8988T (cell line): ENCODE measurements at regions not wholly inside any gene's neighbourhood (a gene's known extent, or its start where the extent isn't known, plus 50 kb on each side); places are given as distances from the start of the nearest gene placed in this dataset.
"Not testable (repeated sequence)": the region's sequence is repeated elsewhere in the genome, so short reads cannot be mapped to it uniquely, and the experiment has no call there.

Experiments used
- DNase-seq: peaks from one replicate; pipeline ENCODE4 v3.0.0; 2011

DNA sequence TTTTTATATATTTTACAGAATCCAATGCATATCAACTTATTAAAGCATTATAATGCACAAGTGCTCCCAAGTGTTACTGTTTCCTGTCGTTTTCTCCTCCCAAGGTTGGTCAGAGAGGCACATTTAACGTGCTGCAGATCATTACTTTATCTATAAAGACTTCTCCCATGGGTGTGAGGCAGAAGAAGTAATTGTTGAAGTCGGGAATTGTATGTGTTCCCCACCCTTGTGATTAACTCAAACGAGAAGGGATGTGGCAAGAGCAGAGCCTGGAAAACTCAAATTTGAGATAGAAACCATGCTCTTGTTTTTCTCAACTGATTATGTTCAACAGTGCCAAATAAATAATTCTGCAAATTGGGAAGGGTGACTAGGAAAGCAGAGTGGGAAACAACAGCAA, 412.5 kb upstream of the ADAMTS5 start:
- DNase-seq = no peak

DNA sequence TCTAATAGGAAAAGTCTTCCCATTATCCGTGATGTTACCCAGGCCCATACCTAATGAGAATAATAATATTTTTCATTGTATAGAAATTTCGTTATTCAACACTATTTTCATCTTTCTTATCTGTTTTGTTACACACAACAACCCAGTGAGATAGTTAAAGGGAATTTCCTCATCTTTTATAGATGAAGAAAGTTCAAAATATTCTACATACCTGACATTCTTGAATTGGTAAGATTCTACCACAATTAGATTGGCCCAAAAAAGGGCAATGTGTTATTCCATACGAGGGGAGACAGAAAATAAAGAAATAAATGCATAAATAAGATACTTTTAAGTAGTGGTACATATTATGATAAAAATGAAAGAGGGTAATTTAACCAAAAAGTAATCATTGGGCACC, 405.5 kb upstream of the ADAMTS5 start:
- DNase-seq = no peak

GRCh38 chr21:27371975-27372331, 405.1 kb upstream of the ADAMTS5 start:
- no peak for DNase-seq

DNA sequence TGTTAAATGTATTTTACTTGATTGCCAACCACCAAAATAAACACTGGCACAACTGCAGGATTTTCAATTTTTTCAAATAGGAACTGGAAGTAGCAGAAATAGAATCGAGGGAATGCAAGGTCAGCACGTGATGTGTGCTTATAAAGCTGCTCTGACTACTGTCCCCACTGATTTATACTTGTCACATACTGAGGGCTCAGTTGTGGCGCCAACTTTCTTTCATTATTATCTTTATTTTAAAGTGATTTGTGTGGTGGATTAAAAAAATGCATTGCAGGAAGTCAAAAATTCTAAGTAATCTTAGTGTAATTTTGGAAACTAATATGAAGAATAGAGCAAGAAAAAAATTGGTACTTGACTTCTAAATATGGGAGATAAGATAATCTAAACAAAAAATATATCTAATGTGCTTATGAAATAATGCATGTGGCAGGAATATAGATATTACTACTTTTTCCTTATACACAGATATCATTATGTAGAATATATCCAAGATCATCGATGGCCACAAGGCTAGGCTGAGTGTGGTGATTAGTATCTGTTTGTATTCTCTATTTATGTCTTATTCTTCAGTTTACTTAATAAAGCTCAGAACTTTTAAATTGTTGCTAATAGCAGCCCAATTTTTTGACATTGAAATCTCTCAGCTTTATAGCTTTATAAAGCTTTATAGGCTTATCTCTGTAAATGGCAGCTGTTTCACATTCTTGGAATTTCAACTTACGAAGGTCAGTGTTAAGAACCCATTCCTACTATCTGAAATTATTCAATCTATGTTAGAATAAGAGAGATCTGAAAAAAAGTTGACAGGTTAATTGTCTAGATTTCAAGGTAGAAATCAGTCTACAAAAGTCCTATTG, 404.5 kb upstream of the ADAMTS5 start:
- no peak for DNase-seq

GRCh38 chr21:27369978-27370571, 403.2 kb upstream of the ADAMTS5 start:
- DNase-seq = no peak

GRCh38 chr21:27369234-27369633, 402.3 kb upstream of the ADAMTS5 start:
- DNase-seq = no peak

GRCh38 chr21:27366646-27367235, 399.9 kb upstream of the ADAMTS5 start:
- no peak for DNase-seq

GRCh38 chr21:27366036-27366435, 399.1 kb upstream of the ADAMTS5 start:
- DNase-seq = no peak

DNA sequence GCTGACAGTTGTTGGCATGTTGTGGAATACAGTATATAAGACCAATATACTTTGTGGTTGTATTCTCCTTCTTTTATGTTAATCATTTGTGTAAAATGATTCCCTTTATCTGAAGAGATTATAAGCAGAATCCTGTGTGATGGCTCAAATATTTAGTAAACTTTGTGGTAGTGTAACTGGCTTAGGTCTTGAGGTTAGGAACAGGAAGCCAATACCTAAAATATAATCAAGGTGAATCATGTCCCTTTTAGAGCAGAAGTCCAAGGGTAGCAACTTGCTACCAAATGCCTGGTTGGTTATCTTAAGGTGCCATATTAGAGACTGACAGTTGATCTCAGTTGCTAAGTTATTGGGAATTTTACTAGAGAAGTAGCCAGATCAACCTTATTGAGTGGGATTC, 398.5 kb upstream of the ADAMTS5 start:
- no peak for DNase-seq

DNA sequence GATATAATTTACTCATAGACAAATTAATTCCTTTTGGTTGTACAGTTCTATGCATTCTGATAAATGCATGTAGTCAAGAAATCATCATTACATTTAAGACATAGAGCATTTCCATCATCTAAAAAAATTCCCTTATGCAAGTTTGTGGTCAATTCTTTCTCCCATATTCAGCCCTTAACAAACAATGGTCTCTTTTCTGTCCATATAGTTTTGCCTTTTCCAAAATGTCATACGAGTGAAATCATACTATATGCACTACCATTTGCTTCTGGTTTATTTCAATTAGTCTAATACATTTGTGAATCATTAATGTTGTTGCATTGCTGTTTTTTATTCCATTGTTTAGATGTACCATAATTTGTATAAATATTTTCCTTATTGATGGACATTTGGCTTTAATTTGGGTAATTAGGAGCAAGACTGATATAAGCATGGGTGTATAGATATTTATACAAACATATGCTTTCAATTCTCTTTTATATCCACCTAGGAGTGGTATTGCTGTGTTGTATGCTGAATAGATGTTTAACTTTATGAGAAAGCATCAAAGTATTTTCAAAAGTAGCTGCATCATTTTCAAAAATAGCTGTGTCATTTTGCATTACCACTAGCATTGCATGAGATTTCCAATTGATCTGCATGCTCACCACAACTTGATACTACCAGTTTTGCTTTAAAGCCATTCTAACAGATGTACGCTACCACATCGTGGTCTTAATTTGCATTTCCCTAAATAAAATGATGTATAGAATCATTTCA, 397.0 kb upstream of the ADAMTS5 start:
- no peak for DNase-seq

DNA sequence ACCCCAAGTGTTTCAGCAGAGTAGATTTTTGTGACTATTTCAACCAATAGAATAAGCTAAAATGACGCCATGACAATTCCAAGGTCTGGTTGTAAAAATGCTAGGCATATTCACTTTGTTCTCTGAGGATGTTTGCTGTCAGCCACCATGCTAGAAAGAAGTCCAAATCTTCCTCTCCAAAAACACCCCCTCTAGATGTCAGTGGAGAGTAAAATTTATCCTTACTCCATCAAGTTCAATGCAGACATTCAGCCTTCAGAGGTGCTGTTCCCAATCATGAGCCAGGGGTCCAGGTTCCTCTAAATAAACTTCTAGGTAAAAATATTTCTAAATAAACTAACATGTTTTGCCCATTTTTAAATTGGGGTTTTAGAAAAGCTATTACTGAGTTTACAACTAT, 395.4 kb upstream of the ADAMTS5 start:
- no peak for DNase-seq

DNA sequence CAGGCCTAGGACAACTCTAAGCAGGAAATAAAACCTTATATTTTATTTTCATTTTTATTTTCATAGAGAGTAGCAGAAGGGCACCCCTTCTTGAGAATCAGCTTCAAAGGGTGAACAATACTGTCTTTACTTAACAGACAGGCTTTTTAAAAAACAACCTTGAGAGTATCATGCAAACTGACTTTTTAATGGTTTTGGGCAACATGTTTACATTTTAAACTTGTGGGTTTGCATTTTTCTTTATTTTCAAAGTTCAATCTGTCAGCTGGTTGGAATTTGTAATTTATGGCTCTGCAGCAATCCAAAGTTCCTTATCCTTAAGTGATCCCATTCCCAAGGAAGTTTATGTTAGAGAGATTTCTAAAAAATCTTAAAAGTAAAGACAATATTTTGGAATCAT, 392.3 kb upstream of the ADAMTS5 start:
- no peak for DNase-seq

DNA sequence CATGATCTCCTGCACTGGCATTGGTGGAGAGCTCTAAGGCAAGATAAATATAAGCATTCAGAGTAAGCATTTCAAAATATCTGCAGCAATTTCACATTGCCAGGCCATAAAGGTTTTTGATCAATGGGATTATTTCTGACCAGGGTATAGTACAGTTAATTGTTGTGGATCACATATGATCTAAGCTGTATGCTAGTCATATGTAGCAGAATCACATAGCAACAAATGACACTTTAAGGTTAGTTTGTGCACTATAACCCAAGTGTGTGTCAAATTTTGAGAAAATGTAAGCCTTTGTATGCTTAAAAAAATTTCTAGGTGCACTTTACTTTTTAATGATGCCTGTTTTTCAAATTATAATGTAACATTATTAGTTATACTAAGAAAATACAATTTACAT, 386.0 kb upstream of the ADAMTS5 start:
- DNase-seq = no peak

DNA sequence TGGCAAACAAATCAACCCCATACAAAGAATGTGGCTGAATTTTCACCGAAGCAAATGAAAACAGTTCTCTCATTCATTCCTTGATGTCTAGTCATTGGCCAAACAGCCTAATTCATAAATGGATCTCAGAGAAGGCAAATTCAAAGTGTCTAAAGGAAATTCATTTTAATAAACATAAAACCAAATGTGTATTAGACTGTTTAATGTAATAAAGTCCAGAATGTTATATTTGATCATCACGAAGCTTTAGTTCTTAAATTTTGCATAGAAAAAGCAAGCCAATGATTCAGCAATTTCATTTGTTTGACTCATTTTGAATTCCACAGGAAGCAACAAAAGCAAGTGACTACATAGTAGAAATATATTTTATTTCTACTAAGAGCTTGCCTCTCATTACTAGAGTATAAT, 379.2 kb upstream of the ADAMTS5 start:
- no peak for DNase-seq

- DNase-seq = no peak
Observed at GRCh38 chr21:27339902-27340301, 373.0 kb upstream of the ADAMTS5 start.

- not testable (repeated sequence) for DNase-seq
Observed at GRCh38 chr21:27338007-27338406, 371.1 kb upstream of the ADAMTS5 start.

DNA sequence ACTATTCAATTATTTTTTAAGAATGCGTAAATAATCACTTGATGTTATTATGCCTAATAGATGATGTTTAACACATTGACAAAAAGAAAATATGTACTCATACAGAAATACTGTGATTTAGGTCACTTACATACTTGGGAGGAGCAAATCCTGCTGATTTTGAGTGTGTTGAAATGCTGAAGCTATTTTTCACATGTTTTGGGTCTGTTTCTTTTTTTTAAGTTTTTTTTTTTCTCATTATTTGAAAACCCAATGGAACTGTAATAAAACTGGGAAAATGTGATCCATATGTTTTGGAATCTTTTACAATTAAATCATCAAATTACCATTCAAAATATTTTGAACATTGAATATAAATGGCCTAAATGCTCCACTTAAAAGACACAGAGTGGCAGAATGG, 366.2 kb upstream of the ADAMTS5 start:
- no peak for DNase-seq

DNA sequence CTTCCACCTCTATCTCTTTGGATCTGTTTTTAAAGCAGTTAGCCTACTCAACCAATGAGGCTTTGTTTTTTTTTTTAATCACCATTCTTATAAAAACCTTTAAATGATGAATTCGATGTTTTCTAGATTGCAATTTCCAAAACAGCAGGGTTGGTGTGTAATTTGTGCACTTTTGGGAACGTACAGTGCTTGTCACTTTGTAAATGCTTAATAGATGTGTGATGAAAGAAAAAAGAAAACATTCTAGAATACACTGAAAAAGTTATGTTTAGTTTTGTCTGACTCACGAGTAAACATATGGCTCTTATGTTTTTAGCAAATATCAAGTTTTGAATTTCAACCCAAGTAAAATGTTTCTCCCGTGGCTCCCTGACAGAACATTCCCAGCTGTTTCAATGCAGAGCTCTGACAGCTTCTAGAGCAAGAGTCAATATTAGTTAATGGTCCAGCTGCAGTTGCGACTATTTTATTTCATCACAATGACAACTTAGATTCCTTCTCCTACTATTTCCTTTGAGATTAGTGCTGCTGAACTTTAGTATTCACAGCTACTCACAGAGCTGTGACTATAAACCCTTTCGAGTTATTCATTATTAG, 362.5 kb upstream of the ADAMTS5 start:
- DNase-seq = no peak

DNA sequence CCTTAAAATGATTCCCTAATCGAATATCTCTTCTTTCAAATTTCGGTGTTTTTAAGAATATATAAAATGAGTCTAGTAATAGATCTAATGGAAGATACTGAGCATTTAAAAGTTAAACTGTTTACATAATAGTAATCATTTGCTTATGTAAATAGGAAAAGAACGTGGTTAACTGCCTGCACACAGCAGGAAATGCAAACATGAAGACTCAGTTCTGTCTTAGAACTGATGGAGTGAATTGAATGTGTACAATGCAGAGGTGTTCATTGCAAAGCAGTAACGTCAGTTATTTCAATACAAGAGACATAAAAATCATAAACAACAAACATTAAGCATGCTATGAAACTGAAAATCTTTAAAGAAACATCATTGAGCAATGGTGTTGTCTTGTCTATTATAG, 359.4 kb upstream of the ADAMTS5 start:
- no peak for DNase-seq

DNA sequence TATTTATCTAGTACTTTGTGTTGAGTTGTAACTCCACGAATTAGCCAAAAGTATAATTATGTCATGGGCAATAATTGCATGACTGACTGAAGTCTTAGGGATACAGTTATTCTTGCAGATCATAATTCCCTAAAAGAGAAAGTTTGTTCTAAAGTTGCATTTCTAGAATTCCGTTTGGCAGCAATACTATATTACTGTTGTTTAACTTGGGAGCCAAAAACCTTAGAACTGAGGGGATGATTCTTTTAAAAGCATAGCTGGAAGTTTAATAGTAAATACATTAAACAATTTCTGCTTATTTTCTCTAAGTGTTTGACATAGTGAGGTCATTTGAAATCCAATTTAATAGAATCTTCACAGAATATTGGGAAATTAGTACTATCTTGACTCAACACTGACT, 356.4 kb upstream of the ADAMTS5 start:
- DNase-seq = no peak

- no peak for DNase-seq
Observed at GRCh38 chr21:27321791-27322190, 354.9 kb upstream of the ADAMTS5 start.

DNA sequence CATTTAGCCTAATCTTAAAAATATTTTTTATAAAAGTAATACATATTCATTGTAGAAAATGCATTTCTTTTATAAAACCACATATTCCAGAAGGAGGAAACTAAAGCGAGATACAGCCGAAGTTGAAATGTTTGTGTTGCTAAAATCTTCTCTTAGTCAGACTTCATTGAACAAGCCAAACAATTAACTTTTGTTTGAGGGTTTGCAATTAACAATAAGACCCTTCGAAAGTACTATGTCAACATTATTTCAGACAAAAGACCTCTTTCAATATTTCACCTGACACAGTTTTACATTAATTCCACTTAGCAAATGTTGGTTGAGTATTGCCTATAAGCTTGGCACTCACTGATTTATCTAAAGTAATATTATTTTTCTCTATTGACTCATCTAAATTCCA, 354.0 kb upstream of the ADAMTS5 start:
- DNase-seq = no peak

- DNase-seq = not testable (repeated sequence)
Observed at GRCh38 chr21:27317601-27318000, 350.7 kb upstream of the ADAMTS5 start.
